DLD1 (cell line): ENCODE measurements at regions not wholly inside any gene's neighbourhood (a gene's known extent, or its start where the extent isn't known, plus 50 kb on each side); places are given as distances from the start of the nearest gene placed in this dataset.
"Not testable (repeated sequence)": the region's sequence is repeated elsewhere in the genome, so short reads cannot be mapped to it uniquely, and the experiment has no call there.

Source experiments
- in situ Hi-C: cut with HindIII; loops from 2 replicates; pipeline ENCODE4 v1.10.0; 2017; ENCODE audit warnings: low sequenced_read_pairs

GRCh38 chr3:104043001-104043543 lies 1323.6 kb upstream of the ALCAM start:
- in situ Hi-C loops: not testable (repeated sequence)

- in situ Hi-C loops: no loop called here
Observed at GRCh38 chr3:104044002-104044401, 1322.7 kb upstream of the ALCAM start.

- in situ Hi-C loops: no loop called here
Observed at GRCh38 chr3:104066658-104067057, 1300.1 kb upstream of the ALCAM start.

GRCh38 chr3:104069114-104069513 lies 1297.6 kb upstream of the ALCAM start:
- in situ Hi-C loops: no loop called here

- in situ Hi-C loops: no loop called here
Observed at GRCh38 chr3:104070906-104071305, 1295.8 kb upstream of the ALCAM start.

- in situ Hi-C loops: no loop called here
Observed at GRCh38 chr3:104080088-104080626, 1286.6 kb upstream of the ALCAM start.

GRCh38 chr3:104088738-104089137 lies 1278.0 kb upstream of the ALCAM start:
- in situ Hi-C loops: no loop called here

- in situ Hi-C loops: not testable (repeated sequence)
Observed at GRCh38 chr3:104089987-104090386, 1276.7 kb upstream of the ALCAM start.

- in situ Hi-C loops: no loop called here
Observed at GRCh38 chr3:104101736-104102135, 1265.0 kb upstream of the ALCAM start.

- in situ Hi-C loops: no loop called here
Observed at GRCh38 chr3:104102386-104102785, 1264.3 kb upstream of the ALCAM start.

- in situ Hi-C loops: no loop called here
Observed at GRCh38 chr3:104106276-104106675, 1260.4 kb upstream of the ALCAM start.

GRCh38 chr3:104108522-104108921 lies 1258.2 kb upstream of the ALCAM start:
- in situ Hi-C loops: no loop called here

GRCh38 chr3:104126463-104126862 lies 1240.2 kb upstream of the ALCAM start:
- in situ Hi-C loops: no loop called here

- in situ Hi-C loops: no loop called here
Observed at GRCh38 chr3:104126864-104127553, 1239.7 kb upstream of the ALCAM start.

- in situ Hi-C loops: no loop called here
Observed at GRCh38 chr3:104127830-104128229, 1238.9 kb upstream of the ALCAM start.

GRCh38 chr3:104132566-104133403 lies 1233.9 kb upstream of the ALCAM start:
- in situ Hi-C loops: no loop called here

- in situ Hi-C loops: no loop called here
Observed at GRCh38 chr3:104133630-104134029, 1233.1 kb upstream of the ALCAM start.

GRCh38 chr3:104137116-104137515 lies 1229.6 kb upstream of the ALCAM start:
- in situ Hi-C loops: no loop called here

GRCh38 chr3:104145164-104145563 lies 1221.5 kb upstream of the ALCAM start:
- in situ Hi-C loops: no loop called here

GRCh38 chr3:104149154-104149553 lies 1217.6 kb upstream of the ALCAM start:
- in situ Hi-C loops: no loop called here

GRCh38 chr3:104150724-104151123 lies 1216.0 kb upstream of the ALCAM start:
- in situ Hi-C loops: no loop called here

GRCh38 chr3:104154896-104155295 lies 1211.8 kb upstream of the ALCAM start:
- in situ Hi-C loops: no loop called here
